Glutamatergic neuron (in vitro differentiated cells): ENCODE measurements at regions not wholly inside any gene's neighbourhood (a gene's known extent, or its start where the extent isn't known, plus 50 kb on each side); places are given as distances from the start of the nearest gene placed in this dataset.
"Not testable (repeated sequence)": the region's sequence is repeated elsewhere in the genome, so short reads cannot be mapped to it uniquely, and the experiment has no call there.

ENCODE experiments used
- DNase-seq: peaks from one replicate; pipeline ENCODE4 v3.0.0; 2022
- H3K27ac Mint-ChIP-seq: one replicate; pipeline ENCODE4 v1.8.0; 2020; ENCODE audit warnings: mild to moderate bottlenecking, mixed read lengths, inconsistent platforms; ENCODE audit not compliant: unreplicated experiment
- H3K27me3 Mint-ChIP-seq: one replicate; pipeline ENCODE4 v1.8.0; 2020; ENCODE audit warnings: mild to moderate bottlenecking, moderate library complexity, mixed read lengths, inconsistent platforms; ENCODE audit not compliant: unreplicated experiment
- H3K36me3 Mint-ChIP-seq: one replicate; pipeline ENCODE4 v1.8.0; 2020; ENCODE audit warnings: mild to moderate bottlenecking, mixed read lengths, inconsistent platforms; ENCODE audit not compliant: unreplicated experiment
- H3K4me1 Mint-ChIP-seq: one replicate; pipeline ENCODE4 v1.8.0; 2020; ENCODE audit warnings: mild to moderate bottlenecking, low read depth, mixed read lengths, inconsistent platforms; ENCODE audit not compliant: unreplicated experiment
- H3K4me3 Mint-ChIP-seq: one replicate; pipeline ENCODE4 v1.8.0; 2020; ENCODE audit warnings: mild to moderate bottlenecking, mixed read lengths, inconsistent platforms; ENCODE audit not compliant: unreplicated experiment
- H3K9me3 Mint-ChIP-seq: one replicate; pipeline ENCODE4 v1.8.0; 2020; ENCODE audit warnings: mild to moderate bottlenecking, moderate library complexity, mixed read lengths, inconsistent platforms; ENCODE audit not compliant: unreplicated experiment
- CTCF ChIP-seq: fragments of 200-600 bp; sonication (generic); IDR thresholded peaks from one replicate; pipeline ENCODE4 v1.5.0; 2021; ENCODE audit not compliant: partially characterized antibody, unreplicated experiment

DNA sequence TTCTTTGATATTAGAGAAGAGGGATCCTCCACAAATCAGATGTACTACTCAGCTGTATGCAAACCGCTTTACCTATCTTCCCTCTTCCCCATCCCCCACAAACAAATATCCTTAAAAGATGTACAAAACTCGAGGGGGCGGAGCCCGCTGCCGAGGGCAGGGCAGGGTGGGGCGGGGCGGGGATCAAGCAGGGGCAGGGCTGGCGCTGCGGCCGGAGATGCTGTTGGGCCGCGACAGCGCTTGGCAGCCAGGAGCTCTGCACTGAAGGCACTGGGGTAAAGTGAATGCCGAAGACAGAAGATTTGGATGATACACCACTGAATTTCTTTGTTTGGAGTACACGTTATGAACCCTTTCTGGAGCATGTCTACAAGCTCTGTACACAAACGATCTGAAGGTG lies 474.8 kb downstream of the CDH10 start:
- Mint-ChIP-seq H3K27me3 (peaks cover 2% of the 10 kb centered on the region), H3K4me1 (no peaks in the 10 kb centered on the region), H3K9me3 (no peaks in the 10 kb centered on the region), H3K4me3 (no peak overlapping the region), H3K27ac (no peak overlapping the region), H3K36me3 (no peaks in the 10 kb centered on the region)
- no peak for TF ChIP-seq CTCF
- DNase-seq = no peak

GRCh38 chr5:24170930-24171329 lies 473.8 kb downstream of the CDH10 start:
- not testable (repeated sequence) for H3K27ac Mint-ChIP-seq, H3K36me3 Mint-ChIP-seq

GRCh38 chr5:24177821-24178220 lies 467.0 kb downstream of the CDH10 start:
- Mint-ChIP-seq H3K9me3 (no peaks in the 10 kb centered on the region), H3K27ac (no peak overlapping the region), H3K4me3 (no peak overlapping the region), H3K36me3 (no peaks in the 10 kb centered on the region), H3K27me3 (no peaks in the 10 kb centered on the region), H3K4me1 (no peaks in the 10 kb centered on the region)
- TF ChIP-seq CTCF = no peak
- no peak for DNase-seq

More at GRCh38 chr5:24170930-24171329, 473.8 kb downstream of the CDH10 start:
- not testable (repeated sequence) for H3K27me3 Mint-ChIP-seq, H3K4me3 Mint-ChIP-seq, DNase-seq, H3K9me3 Mint-ChIP-seq, H3K4me1 Mint-ChIP-seq

GRCh38 chr5:24183981-24184380 lies 460.8 kb downstream of the CDH10 start:
- H3K27ac Mint-ChIP-seq = no peak overlapping the region
- TF ChIP-seq CTCF = no peak
- DNase-seq = no peak
- H3K36me3 Mint-ChIP-seq = no peaks in the 10 kb centered on the region
- no peaks in the 10 kb centered on the region for H3K27me3 Mint-ChIP-seq
- H3K4me3 Mint-ChIP-seq = no peak overlapping the region
- no peaks in the 10 kb centered on the region for H3K9me3 Mint-ChIP-seq
- H3K4me1 Mint-ChIP-seq = no peaks in the 10 kb centered on the region

DNA sequence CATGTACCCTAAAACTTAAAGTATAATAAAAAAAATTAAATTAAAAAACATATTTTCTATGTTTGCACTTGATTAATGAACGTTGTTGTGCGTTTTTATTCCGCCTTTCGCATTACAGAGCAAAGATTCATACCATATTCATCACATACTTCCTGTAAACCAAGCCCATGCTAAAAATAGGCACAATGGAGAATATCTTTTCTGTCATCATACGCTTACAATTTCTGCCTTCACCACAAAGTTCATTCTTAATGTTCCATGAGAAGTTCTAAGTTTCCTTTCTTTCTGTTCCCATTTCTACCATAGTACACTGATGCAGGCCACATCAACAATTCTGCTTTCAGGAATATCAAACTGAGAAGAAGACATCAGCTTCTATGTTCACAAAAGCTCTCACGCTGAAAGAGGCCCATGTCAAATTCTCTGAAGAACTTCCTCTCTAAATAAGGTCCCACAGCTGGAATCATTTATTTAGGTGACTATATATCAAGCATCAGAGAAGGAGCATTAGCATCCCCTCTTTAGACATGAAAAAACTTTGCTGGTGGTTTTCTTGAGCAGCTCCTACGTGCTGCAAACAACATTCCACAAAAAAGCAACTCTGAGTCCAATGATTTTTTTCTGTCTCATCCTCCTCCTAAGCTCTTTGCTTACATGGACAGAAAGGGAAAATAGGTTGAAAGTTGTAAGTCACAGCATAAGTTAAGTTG lies 456.4 kb downstream of the CDH10 start:
- H3K4me1 Mint-ChIP-seq = no peaks in the 10 kb centered on the region
- DNase-seq = no peak
- TF ChIP-seq CTCF = no peak
- no peak overlapping the region for H3K4me3 Mint-ChIP-seq
- H3K27me3 Mint-ChIP-seq = no peaks in the 10 kb centered on the region
- no peak overlapping the region for H3K27ac Mint-ChIP-seq
- no peaks in the 10 kb centered on the region for H3K9me3 Mint-ChIP-seq
- no peaks in the 10 kb centered on the region for H3K36me3 Mint-ChIP-seq

DNA sequence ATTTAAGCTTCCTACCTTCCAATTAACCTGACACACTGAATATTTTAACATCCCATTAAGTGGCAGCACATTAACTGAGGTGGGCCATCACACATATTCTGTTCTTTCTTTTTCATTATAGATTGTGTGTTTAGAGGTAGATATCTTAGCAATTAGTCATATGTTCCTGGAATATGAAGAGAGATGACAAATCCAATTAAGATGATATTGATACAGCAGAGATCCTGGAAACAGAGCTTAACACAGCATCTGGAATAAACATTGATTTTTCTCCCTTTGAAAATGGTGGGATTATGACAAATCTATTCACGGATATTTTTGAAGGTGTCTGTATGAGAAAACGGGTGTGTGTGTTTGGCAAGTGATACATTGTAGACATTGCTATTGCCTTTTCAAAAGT lies 448.0 kb downstream of the CDH10 start:
- no peak for TF ChIP-seq CTCF
- Mint-ChIP-seq H3K4me1 (no peaks in the 10 kb centered on the region), H3K4me3 (no peak overlapping the region), H3K36me3 (no peaks in the 10 kb centered on the region), H3K27ac (no peak overlapping the region), H3K27me3 (no peaks in the 10 kb centered on the region), H3K9me3 (no peaks in the 10 kb centered on the region)
- no peak for DNase-seq
